Common myeloid progenitor, CD34-positive (primary cell): ENCODE measurements at regions not wholly inside any gene's neighbourhood (a gene's known extent, or its start where the extent isn't known, plus 50 kb on each side); places are given as distances from the start of the nearest gene placed in this dataset.

ENCODE experiments used
- CTCF ChIA-PET: fragments of 350-600 bp; sonication (Branson Sonifier 250); formaldehyde crosslinking; loops from one replicate; lab custom pipeline; 2021; ENCODE audit warnings: antibody characterized with exemption; lab: Charles Lee
- POLR2A ChIA-PET: fragments of 350-600 bp; sonication (Branson Sonifier 250); formaldehyde crosslinking; loops from one replicate; lab custom pipeline; 2021; ENCODE audit warnings: antibody characterized with exemption; lab: Charles Lee
- DNase-seq, 3 donors: peaks; one replicate each; pipeline versions ENCODE4 v3.0.0 to v3.0.0-alpha.2; 2013
- H3K27ac ChIP-seq, 2 experiments: 1 replicate in 1 of 2; 2 replicates in 1 of 2; pipeline ENCODE4 v1.7.0; 2013; ENCODE audit warnings: inconsistent platforms in 2 of 2, low read length in 2 of 2, mild to moderate bottlenecking in 2 of 2, low read depth in 1 of 2, moderate library complexity in 1 of 2; ENCODE audit not compliant: severe bottlenecking in 2 of 2, insufficient read depth in 1 of 2, poor library complexity in 1 of 2
- H3K27me3 ChIP-seq, 5 experiments: replicated peaks in 2 of 5; 1 replicate in 3 of 5; 2 replicates in 2 of 5; pipeline versions ENCODE4 v1.6.1 to v1.7.0; 2013; ENCODE audit warnings: low read length in 4 of 5, mild to moderate bottlenecking in 2 of 5, moderate library complexity in 2 of 5, inconsistent platforms in 1 of 5; ENCODE audit not compliant: insufficient read depth in 5 of 5, control insufficient read depth in 4 of 5
- H3K36me3 ChIP-seq, 4 experiments: 1 replicate in 2 of 4; 2 replicates in 2 of 4; pipeline versions ENCODE4 v1.6.1 to v1.7.0; 2013; ENCODE audit warnings: low read length in 3 of 4, control low read depth in 1 of 4, mild to moderate bottlenecking in 1 of 4; ENCODE audit not compliant: control insufficient read depth in 4 of 4, insufficient read depth in 4 of 4
- H3K4me1 ChIP-seq, 4 experiments: 1 replicate in 3 of 4; 2 replicates in 1 of 4; pipeline versions ENCODE4 v1.6.1 to v1.7.1; 2013; ENCODE audit warnings: low read length in 3 of 4, mild to moderate bottlenecking in 3 of 4, control low read depth in 1 of 4, inconsistent platforms in 1 of 4, moderate library complexity in 1 of 4; ENCODE audit not compliant: control insufficient read depth in 4 of 4, insufficient read depth in 4 of 4; ENCODE audit errors: control extremely low read depth in 1 of 4
- H3K4me3 ChIP-seq, 7 experiments: 1 replicate in 4 of 7; 2 replicates in 3 of 7; pipeline versions ENCODE4 v1.5.1 to v1.7.0; 2013; ENCODE audit warnings: mild to moderate bottlenecking in 7 of 7, low read length in 6 of 7, moderate library complexity in 6 of 7, inconsistent platforms in 2 of 7, low read depth in 2 of 7, control low read depth in 1 of 7; ENCODE audit not compliant: insufficient read depth in 4 of 7, control insufficient read depth in 1 of 7; ENCODE audit errors: extremely low read depth in 1 of 7
- H3K9me3 ChIP-seq, 5 experiments: 1 replicate in 4 of 5; 2 replicates in 1 of 5; pipeline versions ENCODE4 v1.6.1 to v1.7.1; 2013; ENCODE audit warnings: low read length in 4 of 5, mild to moderate bottlenecking in 2 of 5, inconsistent platforms in 1 of 5, low read depth in 1 of 5, moderate library complexity in 1 of 5; ENCODE audit not compliant: control insufficient read depth in 4 of 5, insufficient read depth in 2 of 5; ENCODE audit errors: control extremely low read depth in 1 of 5
- WGBS: methylation state at CpG from one replicate; pipeline ENCODE4 v1.1.5; 2013; ENCODE audit not compliant: insufficient coverage; 5-methylcytosine and 5-hydroxymethylcytosine counted together

DNA sequence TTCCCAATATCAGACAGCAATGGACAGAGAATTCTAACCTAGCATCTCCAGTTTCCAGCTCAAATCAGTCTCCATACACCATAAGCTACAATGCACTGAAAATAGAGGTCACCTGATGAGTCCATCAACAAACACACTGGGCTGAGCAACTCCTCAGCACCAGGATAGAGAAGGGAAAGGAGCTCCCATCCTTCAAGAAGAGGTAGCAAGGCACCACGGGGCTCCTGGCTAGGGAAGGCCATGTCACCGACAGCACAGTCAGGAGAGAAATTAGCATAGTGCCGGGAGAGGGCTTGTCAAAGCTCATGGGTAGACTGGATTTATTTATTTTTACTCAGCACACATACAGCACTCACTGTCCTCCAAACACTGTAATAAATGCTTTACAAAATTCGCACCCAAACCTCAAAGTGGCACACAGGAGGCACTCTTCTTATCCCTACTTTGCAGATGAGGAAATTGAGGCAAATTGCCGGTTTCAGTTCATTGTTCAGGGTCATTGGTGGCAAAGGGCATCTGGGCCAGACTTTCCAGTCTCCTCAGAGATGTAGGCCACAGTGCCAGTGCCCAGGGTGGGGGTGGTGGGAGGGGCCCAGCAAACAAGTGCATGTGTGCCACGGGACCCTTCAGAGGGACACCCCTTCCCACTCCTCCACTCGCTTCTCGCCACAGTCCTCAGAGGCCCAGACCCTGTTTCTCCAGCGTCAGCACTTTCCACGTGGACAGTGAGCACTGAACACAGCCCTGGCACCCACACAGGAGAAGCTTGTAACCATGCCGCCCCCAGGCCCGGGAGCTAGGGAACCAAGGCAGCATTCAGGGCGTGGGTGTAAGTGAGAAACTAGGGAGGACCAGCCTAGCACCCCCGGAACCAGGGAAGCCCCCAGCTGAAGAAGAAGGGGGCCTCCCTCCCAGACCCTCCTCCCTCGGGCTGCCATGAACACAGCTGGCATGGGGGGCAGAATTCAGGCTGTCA, 1417.4 kb downstream of the TBC1D22A start:
- Histone ChIP-seq H3K27me3 (peaks cover 0 to 2% (median 0%) of the 10 kb centered on the region in 5 experiments), H3K9me3 (no peaks in the 10 kb centered on the region), H3K36me3 (no peaks in the 10 kb centered on the region), H3K27ac (no peak overlapping the region), H3K4me1 (no peaks in the 10 kb centered on the region), H3K4me3 (no peak overlapping the region)
- POLR2A ChIA-PET = no interaction called here
- DNase-seq = no peak
- CTCF ChIA-PET = no interaction called here
- WGBS = 94% methylated on average over 13 of the region's 15 CpGs

GRCh38 chr22:48178536-48178935, 1416.1 kb downstream of the TBC1D22A start:
- no peaks in the 10 kb centered on the region for H3K4me1 ChIP-seq
- POLR2A ChIA-PET = no interaction called here

DNA sequence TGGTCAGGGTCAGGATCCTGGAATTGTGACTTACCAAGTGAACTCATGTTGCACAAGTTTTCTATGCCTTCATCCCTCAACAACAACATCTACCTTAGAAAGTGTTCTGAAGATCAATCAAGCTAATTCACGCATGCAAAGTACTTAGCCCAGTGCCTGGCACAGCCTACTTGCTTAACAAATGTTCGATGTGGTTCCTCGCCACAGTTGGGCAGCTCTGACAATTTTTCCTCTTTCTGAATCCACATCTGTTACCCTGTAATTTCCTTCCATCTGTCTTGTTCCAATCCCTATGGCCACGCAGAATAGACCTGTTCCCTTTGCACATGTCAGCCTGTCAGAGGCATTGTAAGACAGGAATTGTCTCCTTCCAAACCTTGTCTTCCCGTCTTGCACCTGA, 1415.2 kb downstream of the TBC1D22A start:
- DNase-seq = no peak
- Histone ChIP-seq H3K9me3 (no peaks in the 10 kb centered on the region), H3K4me3 (no peak overlapping the region), H3K27ac (no peak overlapping the region), H3K4me1 (no peaks in the 10 kb centered on the region), H3K27me3 (peaks cover 0 to 4% (median 2%) of the 10 kb centered on the region in 5 experiments), H3K36me3 (no peaks in the 10 kb centered on the region)
- ChIA-PET POLR2A (no interaction called here), CTCF (interaction anchor here (1.2 kb wide), 1 partner anchor 11 kb away, joined by 3 read pairs; no protein-coding TSS in a partner anchor)
- 98% methylated on average over 4 of the region's 5 CpGs for WGBS

More at GRCh38 chr22:48178536-48178935, 1416.1 kb downstream of the TBC1D22A start:
- Histone ChIP-seq H3K4me3 (no peak overlapping the region), H3K36me3 (no peaks in the 10 kb centered on the region), H3K27me3 (peaks cover 0 to 4% (median 0%) of the 10 kb centered on the region in 5 experiments), H3K27ac (no peak overlapping the region), H3K9me3 (no peaks in the 10 kb centered on the region)
- CTCF ChIA-PET = no interaction called here
- WGBS = 92% methylated on average over 7 of the region's 7 CpGs
- no peak for DNase-seq

DNA sequence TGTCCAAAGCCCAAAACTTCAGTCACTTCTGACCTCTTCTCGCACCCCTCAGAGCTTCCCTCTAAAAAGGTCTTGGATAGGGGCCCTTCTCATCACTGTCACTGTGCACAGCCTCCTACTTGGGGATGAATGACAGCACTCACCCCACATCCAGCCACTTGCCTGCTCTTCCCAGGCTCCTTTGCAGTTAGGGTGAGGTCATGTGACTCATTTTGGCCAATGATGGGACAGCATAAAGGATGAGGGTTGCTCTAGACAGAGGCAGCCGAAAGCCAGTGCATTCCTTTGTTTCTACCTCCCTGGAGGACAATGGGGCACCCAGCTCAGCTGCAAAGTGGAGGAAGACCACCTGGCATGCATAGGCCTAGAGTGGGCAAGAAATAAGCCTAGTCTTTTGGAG, 1413.3 kb downstream of the TBC1D22A start:
- Histone ChIP-seq H3K4me1 (no peaks in the 10 kb centered on the region), H3K27ac (no peak overlapping the region), H3K9me3 (no peaks in the 10 kb centered on the region), H3K36me3 (no peaks in the 10 kb centered on the region), H3K27me3 (peaks cover 0 to 4% (median 2%) of the 10 kb centered on the region in 5 experiments), H3K4me3 (no peak overlapping the region)
- WGBS = 85% methylated on average over 2 of the region's 2 CpGs
- CTCF ChIA-PET = no interaction called here
- POLR2A ChIA-PET = no interaction called here
- DNase-seq = no peak

DNA sequence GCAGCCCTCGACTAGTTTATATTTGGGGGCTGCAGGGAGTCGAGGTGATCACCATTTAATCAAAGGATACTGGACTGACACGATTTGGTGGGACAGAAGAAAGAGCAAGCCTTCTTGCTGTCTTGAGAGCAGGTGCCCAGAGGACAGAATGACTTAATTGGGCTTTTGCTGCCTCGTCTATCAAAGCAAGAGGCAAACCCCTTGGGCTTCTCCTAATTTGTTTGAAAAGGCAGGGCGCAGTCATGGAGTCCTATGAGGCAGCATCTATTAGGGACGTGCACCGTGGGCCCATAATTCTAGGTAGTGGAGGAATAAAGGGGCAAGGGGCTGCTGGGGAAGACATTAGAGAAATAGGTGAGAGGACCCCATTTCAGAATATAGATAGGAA, 1411.3 kb downstream of the TBC1D22A start:
- Histone ChIP-seq H3K27me3 (peaks cover 0 to 5% (median 2%) of the 10 kb centered on the region in 5 experiments), H3K4me3 (no peak overlapping the region), H3K27ac (no peak overlapping the region), H3K9me3 (no peaks in the 10 kb centered on the region), H3K4me1 (no peaks in the 10 kb centered on the region), H3K36me3 (no peaks in the 10 kb centered on the region)
- ChIA-PET POLR2A (no interaction called here), CTCF (no interaction called here)
- no peak for DNase-seq
- 79% methylated on average over 7 of the region's 7 CpGs for WGBS

DNA sequence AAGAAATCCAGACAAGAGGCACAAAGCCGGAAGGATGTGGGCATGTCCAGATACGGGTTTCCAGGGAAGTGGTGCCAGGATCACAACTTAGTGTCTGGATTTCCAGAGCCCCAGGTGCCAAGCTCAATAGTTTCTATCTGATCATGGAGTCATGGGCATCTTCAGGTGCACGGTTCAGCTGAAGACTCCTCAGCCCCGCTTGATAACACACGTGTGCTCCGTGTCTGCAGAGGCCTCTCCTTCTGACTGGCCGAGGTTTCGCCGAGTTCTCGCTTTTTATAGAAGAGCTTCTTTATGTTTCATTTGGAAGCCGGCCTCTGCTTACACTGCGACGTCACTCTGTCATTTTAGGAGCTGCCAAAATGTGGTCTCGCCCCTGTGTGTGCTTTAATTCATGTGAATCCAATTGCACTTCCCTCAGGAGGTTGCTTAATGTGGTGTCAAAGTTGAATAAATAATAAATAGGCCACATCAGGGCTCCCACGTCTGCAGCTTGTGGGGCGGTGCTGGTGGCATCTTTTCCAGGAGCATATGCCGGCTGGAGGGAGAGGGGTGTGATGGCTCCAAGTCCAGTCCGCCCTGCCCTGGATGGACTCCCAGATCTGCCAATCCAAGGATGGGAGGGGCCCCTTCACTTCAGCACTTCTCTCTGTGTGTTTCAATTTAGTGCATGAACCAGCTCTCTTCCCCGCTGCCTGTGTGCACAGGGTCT, 1410.8 kb downstream of the TBC1D22A start:
- WGBS = 93% methylated on average over 19 of the region's 19 CpGs
- POLR2A ChIA-PET = no interaction called here
- H3K4me1 ChIP-seq = no peaks in the 10 kb centered on the region
- no peak overlapping the region for H3K4me3 ChIP-seq
- H3K36me3 ChIP-seq = no peaks in the 10 kb centered on the region
- no peaks in the 10 kb centered on the region for H3K9me3 ChIP-seq
- H3K27me3 ChIP-seq = peaks cover 0 to 5% (median 2%) of the 10 kb centered on the region in 5 experiments
- CTCF ChIA-PET = no interaction called here
- H3K27ac ChIP-seq = no peak overlapping the region
- DNase-seq = no peak

DNA sequence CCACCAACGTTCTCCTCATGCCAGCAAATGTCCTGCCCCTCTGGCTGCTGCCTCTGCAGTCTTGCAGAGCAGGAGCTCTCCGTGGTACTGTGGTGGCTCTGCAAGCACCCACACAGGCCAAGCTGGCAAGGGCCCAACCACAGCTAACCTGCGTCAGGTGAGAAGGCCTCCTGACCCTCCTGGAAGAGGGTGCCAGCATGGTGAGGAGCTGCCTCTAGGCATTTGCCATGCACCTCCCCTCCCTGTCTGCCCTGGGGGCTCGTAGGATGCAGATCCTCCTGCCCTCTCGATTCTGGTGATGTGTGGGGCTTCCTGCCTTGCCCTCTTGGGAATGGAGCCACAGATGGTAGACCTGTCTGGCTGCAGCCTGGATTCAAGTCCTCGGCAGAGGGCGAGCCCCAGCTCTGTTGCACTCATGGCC, 1408.8 kb downstream of the TBC1D22A start:
- Histone ChIP-seq H3K27ac (no peak overlapping the region), H3K27me3 (peaks cover 0 to 5% (median 2%) of the 10 kb centered on the region in 5 experiments), H3K4me1 (no peaks in the 10 kb centered on the region), H3K9me3 (no peaks in the 10 kb centered on the region), H3K4me3 (no peak overlapping the region), H3K36me3 (no peaks in the 10 kb centered on the region)
- CTCF ChIA-PET = no interaction called here
- 63% methylated on average over 7 of the region's 7 CpGs for WGBS
- no peak for DNase-seq
- POLR2A ChIA-PET = no interaction called here
